GM18508 (cell line): ENCODE measurements at regions not wholly inside any gene's neighbourhood (a gene's known extent, or its start where the extent isn't known, plus 50 kb on each side); places are given as distances from the start of the nearest gene placed in this dataset.

ENCODE experiments used
- ATAC-seq: cut with Tn5 transposase; IDR thresholded peaks from one replicate; pipeline ENCODE4 v1.9.1; 2021; ENCODE audit warnings: moderate number of reproducible peaks; ENCODE audit not compliant: insufficient read depth, unreplicated experiment

DNA sequence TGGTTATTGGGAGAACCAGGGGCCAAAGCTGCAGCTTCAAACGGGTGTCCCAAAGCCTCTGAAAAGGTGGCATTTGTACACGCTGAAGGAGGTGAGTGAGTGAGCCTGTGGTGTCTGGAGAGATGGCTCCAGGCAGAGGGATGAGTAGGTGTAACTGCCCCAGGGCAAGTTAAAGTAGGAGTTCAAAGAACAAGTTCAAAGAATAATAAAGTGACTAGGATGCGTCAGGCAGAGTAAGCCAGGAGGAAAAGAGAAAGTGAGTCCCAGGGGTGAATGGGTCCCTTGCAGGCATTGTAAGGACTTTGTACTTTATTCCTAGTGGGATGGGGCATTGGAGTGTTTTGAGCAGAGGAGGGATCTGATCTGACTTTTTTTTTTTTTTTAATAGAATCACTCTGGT, 201.4 kb upstream of the PWP1 start:
- ATAC-seq, result no peak

GRCh38 chr12:107484941-107485340, 200.7 kb upstream of the PWP1 start:
- ATAC-seq, result no peak

- ATAC-seq, result no peak
These were observed 199.9 kb upstream of the PWP1 start for GRCh38 chr12:107485731-107486130.

DNA sequence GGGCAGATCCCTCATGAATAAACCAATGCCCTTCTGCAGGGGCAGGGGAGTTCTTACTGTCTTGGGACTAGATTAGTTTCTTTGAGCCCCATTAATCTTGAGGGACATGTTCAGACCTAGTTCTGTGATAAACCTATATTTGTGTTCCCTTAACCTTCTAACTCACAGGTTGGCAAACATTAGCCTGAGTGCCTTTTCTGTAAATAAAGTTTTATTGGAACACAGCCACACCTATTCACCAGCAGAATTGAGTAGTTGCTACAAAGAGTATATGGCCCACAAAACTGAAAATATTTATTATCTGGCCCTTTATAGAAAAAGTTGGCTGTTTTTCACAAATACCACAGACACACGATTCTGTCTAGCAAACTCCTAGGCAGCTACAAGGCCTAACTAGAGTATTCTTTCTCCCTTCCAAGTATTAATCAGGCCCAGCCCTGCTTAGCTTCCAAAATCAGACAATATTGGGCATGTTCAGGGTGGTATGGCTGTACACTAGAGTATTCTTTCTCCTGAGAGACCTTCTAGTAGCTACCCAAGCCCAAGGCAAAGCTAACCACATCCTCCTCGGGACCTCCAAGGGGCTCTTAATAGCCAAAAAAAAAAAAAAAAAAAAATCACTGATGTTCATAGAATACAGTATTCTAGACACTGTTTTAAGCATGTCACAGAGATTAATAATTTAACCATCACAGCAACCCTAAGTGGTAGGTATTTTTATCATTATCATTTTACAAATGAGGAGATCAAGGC, 199.3 kb upstream of the PWP1 start:
- no peak for ATAC-seq

DNA sequence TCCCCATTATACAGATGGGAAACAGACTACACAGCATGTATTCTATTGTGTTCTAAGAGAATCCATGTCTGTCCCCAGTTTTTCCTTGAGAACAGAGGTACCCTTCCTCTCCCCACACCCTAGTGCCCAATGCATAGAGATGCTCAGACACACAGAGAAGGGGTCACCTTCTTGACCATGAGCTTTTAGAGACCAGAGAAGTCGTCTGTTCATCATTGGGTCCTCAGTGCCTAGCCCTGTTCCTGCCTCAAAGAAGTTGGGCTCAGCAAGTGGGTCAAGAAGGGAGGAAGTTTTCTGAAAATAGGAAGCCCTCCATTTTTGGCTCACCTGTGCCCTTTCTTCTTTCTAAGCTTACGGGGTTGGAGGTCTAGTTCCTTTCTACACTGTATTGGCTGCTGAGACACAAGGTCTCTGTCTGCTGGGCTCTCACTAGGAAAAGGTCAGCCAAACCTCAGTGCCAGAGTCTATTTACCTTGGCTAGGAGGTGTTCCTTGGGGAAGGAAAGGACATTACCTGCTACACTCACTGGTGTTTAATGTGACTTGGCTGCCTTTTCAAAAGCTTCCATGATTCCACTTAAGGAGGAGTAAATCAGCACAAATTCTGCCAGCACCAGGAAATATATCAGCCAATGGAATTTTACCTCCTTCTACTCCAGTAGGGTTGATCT, 198.5 kb upstream of the PWP1 start:
- no peak for ATAC-seq

DNA sequence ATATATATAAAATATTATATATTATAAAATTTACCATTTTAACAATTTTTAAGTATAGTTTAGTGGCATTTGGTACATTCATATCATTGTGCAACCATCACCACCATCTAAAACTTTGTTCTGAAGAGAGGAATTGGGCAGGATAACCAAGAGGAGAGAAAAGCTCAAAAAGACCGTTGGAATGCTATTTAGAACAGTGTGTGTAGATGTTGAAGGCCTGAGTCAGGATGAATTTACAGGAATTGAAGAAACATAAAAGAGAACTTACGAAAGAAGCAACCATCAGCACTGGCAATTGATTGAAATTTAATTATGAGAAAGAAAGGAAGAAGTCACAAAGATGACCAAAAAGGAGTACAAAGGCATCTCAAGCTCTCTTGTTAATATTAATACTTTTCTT, 196.9 kb upstream of the PWP1 start:
- ATAC-seq, result no peak

DNA sequence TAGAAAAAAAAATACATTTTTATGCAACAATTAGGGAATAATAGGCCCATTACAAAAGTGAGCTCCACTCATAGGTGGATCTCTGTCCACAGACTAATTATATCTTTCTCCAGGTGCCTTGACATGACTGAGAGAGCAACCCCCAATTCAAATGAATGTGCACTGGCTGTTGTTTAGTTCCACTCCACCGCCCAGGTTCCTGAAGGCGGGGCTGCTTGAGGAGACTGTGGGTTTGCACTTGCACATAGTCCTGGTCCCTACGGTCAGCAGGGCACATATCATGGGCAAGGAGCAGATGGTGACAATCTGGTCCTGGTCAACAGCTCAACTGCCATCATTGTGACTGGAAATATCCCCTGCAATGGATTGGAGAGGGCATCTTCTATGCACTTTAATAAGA, 195.6 kb upstream of the PWP1 start:
- ATAC-seq, result no peak

DNA sequence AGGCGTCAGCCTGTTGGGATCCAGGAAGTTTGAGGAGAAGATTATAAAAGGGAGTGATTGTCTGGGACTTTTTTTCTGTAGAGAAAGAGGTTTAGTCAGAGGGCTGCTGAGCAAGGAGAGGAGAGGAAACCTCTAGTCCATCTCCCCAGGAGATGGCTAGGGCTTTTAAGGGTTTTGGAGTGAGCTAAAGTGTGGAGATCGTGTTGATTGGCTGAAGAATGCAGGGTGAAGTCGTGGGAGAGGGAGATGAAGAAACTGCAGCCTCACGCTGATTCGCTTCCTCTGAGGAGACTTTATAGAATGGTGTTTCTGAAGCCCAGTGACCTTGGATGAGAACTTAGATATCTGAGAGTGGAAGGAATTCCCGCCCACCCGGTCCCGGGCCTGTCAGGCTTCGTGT, 193.7 kb upstream of the PWP1 start:
- ATAC-seq, result no peak

- ATAC-seq, result no peak
These were observed 193.0 kb upstream of the PWP1 start for GRCh38 chr12:107492393-107493134.

DNA sequence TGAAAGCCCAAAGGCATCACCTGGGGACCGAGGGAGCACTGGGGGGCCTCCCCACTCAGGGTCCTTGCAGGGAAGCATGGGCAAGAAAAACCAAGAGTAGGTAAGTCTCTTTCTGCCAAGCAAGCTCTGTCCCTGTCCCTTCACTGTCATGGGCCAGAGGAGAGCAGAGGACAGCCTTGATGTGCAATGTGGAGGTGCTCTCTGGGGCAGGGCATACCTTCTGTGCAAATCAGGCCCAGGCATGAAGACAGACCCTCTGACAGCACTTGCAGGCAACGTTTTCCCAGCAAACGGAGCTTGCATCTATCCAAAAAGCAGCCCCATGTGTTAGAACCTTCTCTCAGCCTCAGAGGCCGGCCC, 192.5 kb upstream of the PWP1 start:
- ATAC-seq, result no peak

DNA sequence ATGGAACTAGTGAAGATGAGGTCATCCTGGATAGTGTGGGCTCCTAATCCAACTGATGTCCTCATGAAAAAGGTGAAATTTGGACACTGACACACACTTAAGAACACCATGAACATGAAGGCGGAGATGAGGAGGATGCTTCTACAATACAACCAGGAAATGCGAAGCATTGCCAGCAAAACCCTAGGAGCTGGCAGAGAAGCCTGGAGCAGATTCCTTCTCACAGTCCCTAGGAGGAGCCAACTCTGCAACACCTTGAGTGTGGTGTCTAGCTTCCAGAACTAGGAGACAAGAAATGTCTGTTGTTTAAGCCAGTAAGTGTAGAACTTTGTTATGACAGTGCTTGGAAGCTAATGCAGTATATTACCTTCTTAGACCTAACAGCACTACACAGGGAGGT, 191.9 kb upstream of the PWP1 start:
- no peak for ATAC-seq

DNA sequence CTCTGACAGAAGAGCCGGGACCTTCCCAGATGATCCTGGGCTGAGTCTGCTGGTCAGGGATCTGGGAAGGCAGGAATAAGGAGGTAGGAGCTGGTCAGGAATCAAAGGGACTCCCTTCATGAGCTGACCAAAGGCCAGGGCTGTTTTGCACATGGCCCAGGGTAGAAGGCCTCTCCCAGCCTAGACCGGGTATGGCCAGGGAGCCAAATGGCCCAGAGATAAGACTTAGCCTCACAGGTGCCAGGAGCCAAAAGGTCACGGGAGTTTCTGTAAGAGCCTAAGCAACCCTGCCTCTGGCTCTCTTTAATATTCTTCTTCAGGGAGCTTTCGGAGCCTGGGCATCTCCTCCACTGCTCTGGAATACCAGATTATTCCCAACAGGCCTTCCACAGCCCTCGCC, 191.3 kb upstream of the PWP1 start:
- no peak for ATAC-seq

GRCh38 chr12:107495604-107496003, 190.0 kb upstream of the PWP1 start:
- ATAC-seq, result no peak

DNA sequence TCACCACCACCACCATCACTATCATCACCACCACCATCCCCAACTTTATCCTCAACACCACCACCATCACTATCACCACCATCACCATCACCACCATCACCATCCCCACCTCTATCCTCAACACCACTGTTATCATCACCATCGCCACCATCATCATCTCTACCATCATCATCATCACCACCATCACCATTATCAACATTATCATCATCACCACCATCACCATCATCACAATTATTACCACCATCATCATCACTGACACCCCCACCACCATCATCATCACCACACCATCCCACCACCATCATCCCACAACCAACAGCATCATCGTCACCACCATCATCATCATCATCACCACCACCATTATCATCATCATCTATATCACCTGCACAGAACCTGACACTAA, 188.4 kb upstream of the PWP1 start:
- no peak for ATAC-seq

- no peak for ATAC-seq
These were observed 185.3 kb upstream of the PWP1 start for GRCh38 chr12:107500307-107500706.

GRCh38 chr12:107501681-107502080, 183.9 kb upstream of the PWP1 start:
- ATAC-seq, result no peak

DNA sequence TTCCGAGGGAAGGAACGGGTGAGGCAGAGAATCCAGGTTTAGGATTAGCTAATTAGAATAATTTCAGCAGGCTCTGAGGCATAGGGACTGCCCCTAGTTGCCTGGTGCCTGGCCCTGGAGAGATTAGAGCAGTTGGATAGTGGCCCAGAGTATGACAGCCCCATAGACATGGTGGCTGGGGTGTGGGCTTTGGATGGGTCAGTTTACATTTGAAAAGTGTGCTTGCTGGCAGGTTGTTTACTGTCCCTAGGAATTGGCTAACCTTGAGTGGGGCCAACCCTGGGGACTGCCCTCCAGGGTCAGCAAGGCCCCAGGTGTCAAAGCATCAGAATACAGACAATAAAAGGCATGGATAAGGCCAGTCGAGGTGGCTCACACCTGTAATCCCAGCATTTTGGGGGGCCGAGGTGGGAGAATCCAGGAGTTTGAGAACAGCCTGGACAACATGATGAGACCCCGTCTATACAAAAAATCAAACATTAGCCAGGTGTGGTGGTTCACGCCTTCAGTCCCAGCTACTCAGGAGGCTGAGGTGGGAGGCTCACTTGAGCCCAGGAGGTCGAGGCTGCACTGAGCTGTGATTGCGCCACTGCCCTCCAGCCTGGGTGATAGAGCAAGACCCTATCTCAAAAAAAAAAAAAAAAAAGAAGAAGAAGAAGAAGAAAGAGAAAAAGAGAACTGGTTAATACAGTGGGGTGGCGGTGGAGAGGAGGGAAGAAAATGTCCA, 182.3 kb upstream of the PWP1 start:
- no peak for ATAC-seq

DNA sequence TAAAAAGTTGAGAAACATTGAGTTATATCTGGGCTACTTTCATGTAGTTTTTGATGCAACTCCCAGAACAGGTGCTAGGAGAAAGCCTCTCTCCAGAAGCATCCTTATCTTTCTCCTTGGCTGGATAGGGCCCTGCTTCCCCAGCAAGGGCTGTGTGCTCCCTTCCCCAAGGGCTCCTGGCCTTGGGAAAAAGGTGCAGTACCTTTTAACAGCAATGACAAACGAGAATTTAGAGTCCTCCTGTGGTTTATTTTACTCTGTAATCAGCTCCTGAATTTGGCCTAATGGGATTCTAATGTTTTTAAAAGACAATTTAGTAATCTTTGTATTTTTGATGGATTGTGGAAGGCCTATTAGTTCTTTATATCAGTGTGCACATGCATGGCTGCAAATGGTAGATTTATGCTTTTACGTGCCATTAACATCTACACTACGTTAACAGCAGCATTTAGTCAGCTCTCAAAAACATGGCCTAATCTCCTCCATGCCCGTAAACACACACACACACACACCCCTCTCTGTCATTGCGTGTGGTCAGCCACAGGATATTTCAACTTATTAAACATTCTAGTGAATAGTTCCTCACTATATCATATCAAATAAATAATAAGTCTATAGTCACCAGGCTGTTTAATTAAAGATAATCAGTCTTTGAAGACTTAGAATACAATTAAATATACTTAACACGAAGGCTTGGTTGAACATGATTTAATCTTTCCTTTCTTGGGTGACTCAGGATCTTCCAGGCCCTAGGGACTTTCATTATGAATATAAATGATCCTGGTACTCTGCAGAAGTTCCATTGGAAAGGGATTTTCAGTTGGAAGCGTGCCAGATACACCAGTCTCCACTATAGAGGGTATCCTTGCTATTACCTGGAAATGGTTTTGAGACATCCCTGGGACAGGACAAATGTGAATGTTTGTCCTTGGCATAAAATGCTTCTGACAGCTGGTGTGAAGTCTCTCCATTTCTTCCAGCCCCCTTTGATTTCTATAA, 181.4 kb upstream of the PWP1 start:
- ATAC-seq, result no peak

DNA sequence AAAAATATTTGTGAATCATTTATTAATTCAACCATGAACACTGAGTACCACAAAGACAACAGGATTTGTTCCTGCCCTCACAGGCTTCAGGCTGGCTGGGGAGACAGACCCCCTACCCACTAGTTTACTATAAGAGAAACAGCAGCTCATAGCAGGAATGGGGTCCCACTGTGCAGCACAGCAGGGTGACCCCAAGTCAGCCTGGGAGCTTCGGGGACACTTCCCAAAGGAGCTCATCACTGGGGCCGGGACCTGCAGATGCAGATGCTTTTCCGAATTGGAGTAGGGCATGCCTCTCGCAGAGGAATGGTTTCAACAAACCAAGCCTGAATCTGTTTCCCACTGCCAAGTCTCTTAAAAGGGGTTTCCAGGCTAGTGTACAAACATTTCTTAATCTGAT, 176.2 kb upstream of the PWP1 start:
- ATAC-seq, result no peak

- no peak for ATAC-seq
These were observed 175.4 kb upstream of the PWP1 start for GRCh38 chr12:107510211-107510610.
